ENCODE measurements at regions not wholly inside any gene's neighbourhood (a gene's known extent, or its start where the extent isn't known, plus 50 kb on each side); places are given as distances from the start of the nearest gene placed in this dataset.

DNA sequence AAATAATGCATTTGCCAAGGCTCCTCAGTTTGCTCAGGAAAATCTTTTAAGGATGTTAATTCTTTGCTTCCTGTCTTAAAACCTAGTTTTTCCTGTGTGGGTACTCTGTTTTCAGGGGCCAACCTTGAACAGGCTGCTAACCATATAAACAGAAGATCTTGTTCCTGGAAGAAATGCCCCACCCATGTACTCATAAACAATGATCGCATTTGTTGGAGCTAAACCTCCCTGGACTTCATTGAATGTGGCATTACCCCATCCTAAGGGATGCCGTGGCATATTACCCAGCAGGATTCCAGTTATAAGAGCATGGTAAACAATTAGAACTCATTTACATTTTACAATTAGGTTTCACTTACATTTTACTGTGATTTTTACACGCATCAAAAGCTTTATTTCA is 436.0 kb downstream of the ZNF608 start:
- H3K4me3 ChIP-seq (ENCODE audit: low read depth, low read length), result no peak overlapping the region
- DNase-seq (ENCODE audit: low read depth), result no peak
- TF ChIP-seq, protein P1, sequence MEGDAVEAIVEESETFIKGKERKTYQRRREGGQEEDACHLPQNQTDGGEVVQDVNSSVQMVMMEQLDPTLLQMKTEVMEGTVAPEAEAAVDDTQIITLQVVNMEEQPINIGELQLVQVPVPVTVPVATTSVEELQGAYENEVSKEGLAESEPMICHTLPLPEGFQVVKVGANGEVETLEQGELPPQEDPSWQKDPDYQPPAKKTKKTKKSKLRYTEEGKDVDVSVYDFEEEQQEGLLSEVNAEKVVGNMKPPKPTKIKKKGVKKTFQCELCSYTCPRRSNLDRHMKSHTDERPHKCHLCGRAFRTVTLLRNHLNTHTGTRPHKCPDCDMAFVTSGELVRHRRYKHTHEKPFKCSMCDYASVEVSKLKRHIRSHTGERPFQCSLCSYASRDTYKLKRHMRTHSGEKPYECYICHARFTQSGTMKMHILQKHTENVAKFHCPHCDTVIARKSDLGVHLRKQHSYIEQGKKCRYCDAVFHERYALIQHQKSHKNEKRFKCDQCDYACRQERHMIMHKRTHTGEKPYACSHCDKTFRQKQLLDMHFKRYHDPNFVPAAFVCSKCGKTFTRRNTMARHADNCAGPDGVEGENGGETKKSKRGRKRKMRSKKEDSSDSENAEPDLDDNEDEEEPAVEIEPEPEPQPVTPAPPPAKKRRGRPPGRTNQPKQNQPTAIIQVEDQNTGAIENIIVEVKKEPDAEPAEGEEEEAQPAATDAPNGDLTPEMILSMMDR (IDR thresholded peaks at IDR 0.05; ENCODE audit: low read depth, low read length, missing control alignments), result no peak
- in situ Hi-C loops (cut with HindIII; ENCODE audit: low sequenced_read_pairs), result no loop called here

DNA sequence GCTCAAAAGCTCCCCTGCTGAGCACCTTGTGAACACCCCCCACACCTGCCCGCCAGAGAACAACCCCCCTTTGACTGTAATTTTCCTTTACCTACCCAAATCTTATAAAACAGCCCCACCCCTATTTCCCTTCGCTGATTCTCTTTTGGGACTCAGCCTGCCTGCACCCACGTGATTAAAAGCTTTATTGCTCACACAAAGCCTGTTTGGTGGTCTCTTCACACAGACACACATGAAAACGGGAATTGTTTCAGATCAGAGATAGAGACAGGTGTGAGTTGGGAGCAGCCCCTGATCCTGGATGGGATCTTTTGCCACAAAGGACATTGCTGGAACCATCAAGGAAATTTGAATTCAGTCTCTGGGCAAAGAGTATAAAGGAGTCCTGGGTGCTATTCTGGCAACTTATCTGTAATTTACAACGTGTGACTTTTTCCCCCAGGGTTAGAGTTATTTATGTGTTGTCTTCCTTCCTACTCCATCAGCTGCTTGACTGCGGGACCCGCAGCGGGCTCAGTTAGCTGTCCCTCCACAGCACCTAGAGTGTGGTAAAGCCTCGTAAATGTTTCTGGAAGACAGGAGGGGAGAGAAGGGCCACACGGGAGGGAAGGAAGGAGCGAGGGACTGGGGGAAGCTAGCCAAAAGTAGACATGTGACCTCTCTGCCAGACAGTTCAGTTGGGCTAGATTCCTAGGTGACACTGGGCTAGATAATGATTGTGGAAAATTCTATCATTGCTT is 437.0 kb downstream of the ZNF608 start:
- in situ Hi-C loops (cut with HindIII; ENCODE audit: low sequenced_read_pairs), result no loop called here
- no peak for DNase-seq (ENCODE audit: low read depth)

DNA sequence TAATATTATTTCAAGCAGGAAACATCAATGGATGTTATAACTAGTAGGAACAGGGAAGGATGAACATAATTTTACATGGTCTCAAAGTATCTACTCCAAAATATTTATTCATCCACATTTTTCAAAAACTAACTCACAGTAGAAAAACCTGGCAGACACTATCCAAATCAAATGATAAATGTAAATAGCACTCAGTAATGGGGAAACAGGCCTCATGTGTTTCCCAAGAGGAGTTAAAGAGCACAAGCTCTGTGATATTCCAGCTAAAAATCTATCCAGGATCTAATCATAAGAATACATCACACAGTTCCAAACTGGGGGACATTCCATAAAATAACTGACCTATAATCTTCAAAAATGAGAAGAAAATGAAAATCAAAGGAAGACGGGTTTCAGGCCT is 443.1 kb downstream of the ZNF608 start:
- in situ Hi-C loops (cut with HindIII; ENCODE audit: low sequenced_read_pairs), result no loop called here
- DNase-seq (ENCODE audit: low read depth), result no peak
- TF ChIP-seq, protein P1 (IDR thresholded peaks at IDR 0.05; ENCODE audit: low read depth, low read length, missing control alignments), result no peak
- no peak overlapping the region for H3K4me3 ChIP-seq (ENCODE audit: low read depth, low read length)

More for the DNA sequence above, 437.0 kb downstream of the ZNF608 start:
- H3K4me3 ChIP-seq (ENCODE audit: low read depth, low read length), result no peak overlapping the region
- TF ChIP-seq, protein P1 (IDR thresholded peaks at IDR 0.05; ENCODE audit: low read depth, low read length, missing control alignments), result no peak

DNA sequence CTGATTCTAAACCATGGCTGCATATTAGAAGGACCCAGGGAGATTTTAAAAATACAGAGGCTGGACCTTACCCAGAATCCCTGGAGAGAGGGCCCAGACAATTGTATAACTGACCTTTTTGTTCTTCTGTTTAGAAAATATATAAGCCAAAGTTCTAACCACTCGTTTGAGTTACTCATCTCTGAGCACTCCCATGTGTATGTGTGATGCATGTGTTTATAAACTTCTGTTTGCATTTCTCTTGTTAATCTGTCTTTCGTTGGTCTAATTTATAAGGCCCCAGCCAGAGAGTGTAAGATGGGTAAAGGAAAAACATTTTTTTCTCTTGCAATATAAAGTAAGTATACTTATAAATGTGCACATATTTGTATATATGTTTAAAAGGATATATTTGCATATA is 443.9 kb downstream of the ZNF608 start:
- TF ChIP-seq, protein P1 (IDR thresholded peaks at IDR 0.05; ENCODE audit: low read depth, low read length, missing control alignments), result no peak
- no peak overlapping the region for H3K4me3 ChIP-seq (ENCODE audit: low read depth, low read length)
- in situ Hi-C loops (cut with HindIII; ENCODE audit: low sequenced_read_pairs), result no loop called here
- no peak for DNase-seq (ENCODE audit: low read depth)

DNA sequence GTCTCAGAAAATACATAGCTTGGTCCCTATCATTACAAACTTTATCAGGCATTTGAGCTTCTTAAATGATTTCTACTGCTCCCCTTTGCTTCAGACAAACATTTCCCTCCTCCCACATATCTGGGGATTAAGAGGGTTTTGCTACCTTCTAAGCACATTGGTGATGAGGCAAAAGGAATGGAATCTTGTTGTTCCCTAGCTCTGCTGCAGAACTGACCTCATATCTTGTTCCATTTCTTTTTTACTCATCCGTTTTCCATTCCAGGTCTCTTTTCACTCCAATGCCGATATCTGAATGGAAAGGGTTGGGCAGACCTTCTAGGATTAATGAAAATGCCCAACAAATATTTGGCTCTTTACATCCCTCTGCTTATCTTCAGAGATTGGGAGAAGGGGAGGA is 444.6 kb downstream of the ZNF608 start:
- in situ Hi-C loops (cut with HindIII; ENCODE audit: low sequenced_read_pairs), result no loop called here
- H3K4me3 ChIP-seq (ENCODE audit: low read depth, low read length), result no peak overlapping the region
- DNase-seq (ENCODE audit: low read depth), result no peak
- TF ChIP-seq, protein P1 (IDR thresholded peaks at IDR 0.05; ENCODE audit: low read depth, low read length, missing control alignments), result no peak

DNA sequence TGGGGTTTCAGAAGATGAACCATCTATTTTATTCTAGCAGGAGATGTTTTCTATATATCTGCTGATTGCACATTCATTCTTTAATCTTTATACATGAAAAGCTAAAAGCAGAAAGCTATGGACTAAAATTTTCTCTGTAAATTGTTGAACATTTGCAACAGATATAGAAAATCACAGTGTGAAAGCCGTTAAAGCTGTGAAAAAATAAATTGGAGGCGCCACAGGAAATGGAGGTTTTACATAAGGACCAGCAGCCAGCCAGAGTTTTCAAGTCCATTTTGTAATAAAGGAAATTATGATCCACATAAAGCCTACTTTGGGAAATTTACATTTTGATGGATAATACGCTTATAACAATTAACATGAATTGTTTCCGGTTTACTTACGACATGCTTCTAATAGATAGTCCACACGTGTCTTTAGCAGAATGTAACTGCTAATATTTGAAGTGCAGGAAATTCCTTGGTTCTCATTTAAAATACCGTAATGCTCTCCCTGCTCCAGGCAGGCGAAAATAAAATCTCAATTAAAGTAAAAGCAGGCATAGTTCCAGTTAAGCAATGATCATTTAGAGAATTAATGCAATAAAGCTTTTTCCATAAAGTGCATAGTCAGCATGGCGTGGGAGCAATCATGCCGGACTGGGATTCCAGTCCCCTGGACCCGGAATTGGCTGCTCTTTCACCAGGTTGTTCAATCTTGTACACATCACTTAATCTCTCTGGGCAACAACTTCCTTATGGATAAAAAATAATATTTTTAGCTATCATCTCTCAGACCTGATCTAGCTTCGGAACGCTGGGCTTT is 445.4 kb downstream of the ZNF608 start:
- H3K4me3 ChIP-seq (ENCODE audit: low read depth, low read length), result no peak overlapping the region
- DNase-seq (ENCODE audit: low read depth), result no peak
- in situ Hi-C loops (cut with HindIII; ENCODE audit: low sequenced_read_pairs), result no loop called here
- TF ChIP-seq, protein P1 (IDR thresholded peaks at IDR 0.05; ENCODE audit: low read depth, low read length, missing control alignments), result no peak
